Keratinocyte (primary cell): ENCODE measurements at regions not wholly inside any gene's neighbourhood (a gene's known extent, or its start where the extent isn't known, plus 50 kb on each side); places are given as distances from the start of the nearest gene placed in this dataset.

Source experiments
- DNase-seq: peaks from one replicate; pipeline ENCODE4 v3.0.0-alpha.2; 2011; ENCODE audit warnings: low read depth, missing footprints, low spot score
- FAIRE-seq: peaks from 2 replicates; lab custom pipeline; 2011; peaks lifted over from hg19 to GRCh38; lab: Jason Lieb, UNC
- H2AFZ ChIP-seq: 2 replicates; pipeline ENCODE4 v1.6.0; 2012; ENCODE audit warnings: low read length, control low read depth, inconsistent platforms; ENCODE audit not compliant: control insufficient read depth
- H3K27ac ChIP-seq: 2 replicates; pipeline ENCODE4 v1.5.1; 2011; ENCODE audit warnings: low read length; ENCODE audit not compliant: control insufficient read depth, insufficient read depth
- H3K27me3 ChIP-seq: 3 replicates; pipeline ENCODE4 v1.6.0; 2011; ENCODE audit warnings: low read length; ENCODE audit not compliant: control insufficient read depth, insufficient read depth; ENCODE audit errors: extremely low read depth
- H3K36me3 ChIP-seq, 2 experiments: 2 replicates in 1 of 2; 3 replicates in 1 of 2; pipeline ENCODE4 v1.5.1; 2011; ENCODE audit warnings: low read length in 2 of 2, mild to moderate bottlenecking in 1 of 2; ENCODE audit not compliant: control insufficient read depth in 2 of 2, insufficient read depth in 2 of 2; ENCODE audit errors: extremely low read depth in 1 of 2
- H3K4me1 ChIP-seq: 3 replicates; pipeline ENCODE4 v1.5.1; 2011; ENCODE audit warnings: low read length; ENCODE audit not compliant: control insufficient read depth, insufficient read depth; ENCODE audit errors: extremely low read depth
- H3K4me2 ChIP-seq: 3 replicates; pipeline ENCODE4 v1.6.0; 2011; ENCODE audit warnings: low read depth, low read length; ENCODE audit not compliant: control insufficient read depth, insufficient read depth; ENCODE audit errors: extremely low read depth
- H3K4me3 ChIP-seq, 3 experiments: fragments of 200-600 bp in 1 of 3; sonication (generic) in 1 of 3; 2 replicates in 2 of 3; 3 replicates in 1 of 3; pipeline ENCODE4 v1.5.1; 2011 to 2016; ENCODE audit warnings: low read length in 3 of 3, mild to moderate bottlenecking in 3 of 3, control low read depth in 2 of 3, inconsistent platforms in 1 of 3, low read depth in 1 of 3, mixed read lengths in 1 of 3, mixed run types in 1 of 3, moderate library complexity in 1 of 3; ENCODE audit not compliant: control insufficient read depth in 2 of 3, insufficient read depth in 2 of 3; ENCODE audit errors: extremely low read depth in 1 of 3
- H3K79me2 ChIP-seq: 2 replicates; pipeline ENCODE4 v1.6.0; 2012; ENCODE audit warnings: low read length; ENCODE audit not compliant: control insufficient read depth, insufficient read depth
- H3K9ac ChIP-seq: 3 replicates; pipeline ENCODE4 v1.6.0; 2011; ENCODE audit warnings: low read length; ENCODE audit not compliant: control insufficient read depth, insufficient read depth; ENCODE audit errors: extremely low read depth
- H3K9me1 ChIP-seq: 3 replicates; pipeline ENCODE4 v1.6.0; 2011; ENCODE audit warnings: low read length; ENCODE audit not compliant: control insufficient read depth, insufficient read depth; ENCODE audit errors: extremely low read depth
- H3K9me3 ChIP-seq: 2 replicates; pipeline ENCODE4 v1.5.1; 2012; ENCODE audit warnings: low read depth, low read length; ENCODE audit not compliant: control insufficient read depth
- H4K20me1 ChIP-seq: 3 replicates; pipeline ENCODE4 v1.6.0; 2011; ENCODE audit warnings: low read length; ENCODE audit not compliant: control insufficient read depth, insufficient read depth; ENCODE audit errors: extremely low read depth
- CTCF ChIP-seq, 3 experiments: IDR thresholded peaks in 1 of 3; conservative IDR thresholded peaks in 1 of 3; optimal IDR thresholded peaks in 1 of 3; 2 replicates in 2 of 3; 3 replicates in 1 of 3; pipeline versions ENCODE3 to v1.5.1; 2011; ENCODE audit warnings: low read length in 3 of 3, mild to moderate bottlenecking in 3 of 3, moderate library complexity in 2 of 3, control low read depth in 1 of 3, inconsistent platforms in 1 of 3; ENCODE audit not compliant: insufficient read depth in 2 of 3; ENCODE audit errors: extremely low read depth in 1 of 3
- EZH2 ChIP-seq: IDR thresholded peaks from one replicate; pipeline ENCODE4 v1.6.1; 2012; ENCODE audit warnings: inconsistent platforms, mild to moderate bottlenecking, low read length, moderate library complexity
- dilution Hi-C: fragments of 300-500 bp; cut with MboI; formaldehyde crosslinking; loops from one replicate; pipeline ENCODE4 v1.7.0; 2020; ENCODE audit warnings: low sequenced_read_pairs; ENCODE audit not compliant: extremely low pct_ligation_motif_present

DNA sequence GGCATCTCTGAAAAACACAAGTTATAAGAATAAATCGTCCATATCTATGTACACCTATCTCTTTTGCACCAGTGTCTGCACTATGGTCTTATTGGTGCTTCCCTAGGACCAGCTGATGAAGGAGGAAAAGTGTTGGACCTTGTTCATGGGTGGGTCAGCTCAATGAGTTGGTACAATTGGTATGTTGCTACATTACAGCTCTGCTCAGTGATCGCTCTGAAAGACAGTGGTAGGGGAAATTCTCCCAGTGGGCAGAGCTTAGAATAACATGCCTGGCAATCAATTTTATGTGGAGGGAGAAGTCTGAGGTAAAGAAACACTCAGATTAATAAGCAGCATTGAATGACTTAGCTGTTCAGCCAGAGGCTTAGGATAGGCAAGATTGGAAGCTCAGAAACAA is 138.7 kb upstream of the KL start:
- dilution Hi-C loops, result no loop called here
- Histone ChIP-seq H3K27ac (peak overlapping the region; percentile 22), H3K27me3 (no peaks in the 10 kb centered on the region), H3K9ac (no peak overlapping the region), H3K9me1 (no peaks in the 10 kb centered on the region), H3K4me1 (peaks cover 29% of the 10 kb centered on the region), H3K9me3 (no peaks in the 10 kb centered on the region), H2AFZ (no peak overlapping the region), H3K79me2 (no peaks in the 10 kb centered on the region), H4K20me1 (no peaks in the 10 kb centered on the region), H3K4me3 (no peak overlapping the region), H3K36me3 (no peaks in the 10 kb centered on the region), H3K4me2 (no peak overlapping the region)
- no peak for TF ChIP-seq EZH2
- TF ChIP-seq CTCF (optimal IDR thresholded peaks at IDR 0.05 in 1 of 3, IDR thresholded peaks at IDR 0.05 in 1 of 3, conservative IDR thresholded peaks at IDR 0.05 in 1 of 3; ENCODE audit: extremely low read depth in 1 of 3, insufficient read depth in 2 of 3, low read length in 3 of 3), result no peak
- no peak for DNase-seq
- no peak for FAIRE-seq

GRCh38 chr13:32878163-32878562 is 138.1 kb upstream of the KL start:
- H3K4me2 ChIP-seq, result no peak overlapping the region
- dilution Hi-C loops, result no loop called here
- H3K36me3 ChIP-seq, result no peaks in the 10 kb centered on the region
- FAIRE-seq, result peak; percentile 93
- peaks cover 29% of the 10 kb centered on the region for H3K4me1 ChIP-seq
- TF ChIP-seq EZH2, result no peak
- no peak for TF ChIP-seq CTCF (optimal IDR thresholded peaks at IDR 0.05 in 1 of 3, IDR thresholded peaks at IDR 0.05 in 1 of 3, conservative IDR thresholded peaks at IDR 0.05 in 1 of 3; ENCODE audit: extremely low read depth in 1 of 3, insufficient read depth in 2 of 3, low read length in 3 of 3)
- H3K4me3 ChIP-seq, result no peak overlapping the region
- no peaks in the 10 kb centered on the region for H3K9me1 ChIP-seq
- H4K20me1 ChIP-seq, result no peaks in the 10 kb centered on the region
- no peaks in the 10 kb centered on the region for H3K9me3 ChIP-seq
- no peak overlapping the region for H2AFZ ChIP-seq
- no peaks in the 10 kb centered on the region for H3K79me2 ChIP-seq
- H3K27ac ChIP-seq, result peak overlapping the region; percentile 47
- no peaks in the 10 kb centered on the region for H3K27me3 ChIP-seq
- no peak overlapping the region for H3K9ac ChIP-seq
- DNase-seq, result peak; percentile 26
